HUES6 (cell line): ENCODE measurements at regions not wholly inside any gene's neighbourhood (a gene's known extent, or its start where the extent isn't known, plus 50 kb on each side); places are given as distances from the start of the nearest gene placed in this dataset.

Experiments
- H3K27ac ChIP-seq: 2 replicates; pipeline ENCODE4 v1.7.0; 2013; ENCODE audit warnings: low read depth, mild to moderate bottlenecking, low read length, inconsistent platforms
- H3K27me3 ChIP-seq: 2 replicates; pipeline ENCODE4 v1.6.1; 2013; ENCODE audit warnings: low read length; ENCODE audit not compliant: control insufficient read depth, insufficient read depth
- H3K36me3 ChIP-seq: 2 replicates; pipeline ENCODE4 v1.6.1; 2013; ENCODE audit warnings: low read length; ENCODE audit not compliant: control insufficient read depth, insufficient read depth
- H3K4me1 ChIP-seq: 2 replicates; pipeline ENCODE4 v1.6.1; 2013; ENCODE audit warnings: low read length; ENCODE audit not compliant: control insufficient read depth, insufficient read depth
- H3K4me3 ChIP-seq: 2 replicates; pipeline ENCODE4 v1.5.1; 2013; ENCODE audit warnings: low read depth, low read length
- H3K9ac ChIP-seq: one replicate; pipeline ENCODE4 v1.6.1; 2013; ENCODE audit warnings: mild to moderate bottlenecking, low read length
- H3K9me3 ChIP-seq: 2 replicates; pipeline ENCODE4 v1.6.1; 2013; ENCODE audit warnings: low read depth, low read length; ENCODE audit not compliant: control insufficient read depth, insufficient read depth

GRCh38 chr9:589723-590122 lies 251.8 kb upstream of the DMRT1 start:
- Histone ChIP-seq H3K9ac (no peak overlapping the region), H3K4me1 (peaks cover 19% of the 10 kb centered on the region; the same call in 1 of the 2 replicates), H3K27me3 (no peaks in the 10 kb centered on the region), H3K4me3 (no peak overlapping the region), H3K36me3 (no peaks in the 10 kb centered on the region), H3K9me3 (0 out of 2 replicates have a peak, but pooled peaks cover 3% of the 10 kb centered on the region), H3K27ac (no peak overlapping the region)

GRCh38 chr9:591292-591691 lies 250.2 kb upstream of the DMRT1 start:
- no peak overlapping the region for H3K9ac ChIP-seq
- no peaks in the 10 kb centered on the region for H3K36me3 ChIP-seq
- no peak overlapping the region for H3K27ac ChIP-seq
- H3K9me3 ChIP-seq: 0 out of 2 replicates have a peak, but pooled peaks cover 3% of the 10 kb centered on the region
- H3K4me3 ChIP-seq: no peak overlapping the region
- no peaks in the 10 kb centered on the region for H3K27me3 ChIP-seq
- H3K4me1 ChIP-seq: peaks cover 19% of the 10 kb centered on the region; the same call in 1 of the 2 replicates

- peaks cover 19% of the 10 kb centered on the region; the same call in 1 of the 2 replicates for H3K4me1 ChIP-seq
- H3K36me3 ChIP-seq: no peaks in the 10 kb centered on the region
- 0 out of 2 replicates have a peak, but pooled peaks cover 3% of the 10 kb centered on the region for H3K9me3 ChIP-seq
- no peak overlapping the region for H3K4me3 ChIP-seq
- H3K27ac ChIP-seq: no peak overlapping the region
- H3K9ac ChIP-seq: no peak overlapping the region
- H3K27me3 ChIP-seq: no peaks in the 10 kb centered on the region
Measured at GRCh38 chr9:592225-592624, 249.3 kb upstream of the DMRT1 start.

GRCh38 chr9:592733-593132 lies 248.8 kb upstream of the DMRT1 start:
- Histone ChIP-seq H3K27me3 (no peaks in the 10 kb centered on the region), H3K4me3 (no peak overlapping the region), H3K4me1 (peaks cover 19% of the 10 kb centered on the region; the same call in 1 of the 2 replicates), H3K36me3 (no peaks in the 10 kb centered on the region), H3K27ac (no peak overlapping the region), H3K9me3 (0 out of 2 replicates have a peak, but pooled peaks cover 3% of the 10 kb centered on the region), H3K9ac (no peak overlapping the region)

GRCh38 chr9:593809-594208 lies 247.7 kb upstream of the DMRT1 start:
- H3K4me1 ChIP-seq: peaks cover 19% of the 10 kb centered on the region; the same call in 1 of the 2 replicates
- no peak overlapping the region for H3K9ac ChIP-seq
- H3K27me3 ChIP-seq: no peaks in the 10 kb centered on the region
- H3K9me3 ChIP-seq: 0 out of 2 replicates have a peak, but pooled peaks cover 3% of the 10 kb centered on the region
- no peaks in the 10 kb centered on the region for H3K36me3 ChIP-seq
- H3K4me3 ChIP-seq: no peak overlapping the region
- no peak overlapping the region for H3K27ac ChIP-seq

- Histone ChIP-seq H3K9ac (no peak overlapping the region), H3K9me3 (no peaks in the 10 kb centered on the region), H3K27ac (no peak overlapping the region), H3K4me3 (no peak overlapping the region), H3K27me3 (no peaks in the 10 kb centered on the region), H3K36me3 (no peaks in the 10 kb centered on the region), H3K4me1 (peaks cover 8% of the 10 kb centered on the region; the same call in 1 of the 2 replicates)
Measured at GRCh38 chr9:596703-597102, 244.8 kb upstream of the DMRT1 start.

- Histone ChIP-seq H3K4me3 (no peak overlapping the region), H3K27ac (no peak overlapping the region), H3K27me3 (no peaks in the 10 kb centered on the region), H3K9ac (no peak overlapping the region), H3K36me3 (no peaks in the 10 kb centered on the region), H3K9me3 (no peaks in the 10 kb centered on the region), H3K4me1 (no peaks in the 10 kb centered on the region)
Measured at GRCh38 chr9:600006-600405, 241.5 kb upstream of the DMRT1 start.

GRCh38 chr9:602716-603115 lies 238.8 kb upstream of the DMRT1 start:
- Histone ChIP-seq H3K9ac (no peak overlapping the region), H3K36me3 (no peaks in the 10 kb centered on the region), H3K4me3 (no peak overlapping the region), H3K27me3 (no peaks in the 10 kb centered on the region), H3K9me3 (no peaks in the 10 kb centered on the region), H3K27ac (no peak overlapping the region), H3K4me1 (no peaks in the 10 kb centered on the region)

GRCh38 chr9:603126-603525 lies 238.4 kb upstream of the DMRT1 start:
- H3K9me3 ChIP-seq: no peaks in the 10 kb centered on the region
- no peaks in the 10 kb centered on the region for H3K4me1 ChIP-seq
- no peak overlapping the region for H3K4me3 ChIP-seq
- no peaks in the 10 kb centered on the region for H3K36me3 ChIP-seq
- no peak overlapping the region for H3K9ac ChIP-seq
- H3K27me3 ChIP-seq: no peaks in the 10 kb centered on the region
- H3K27ac ChIP-seq: no peak overlapping the region

- Histone ChIP-seq H3K9me3 (no peaks in the 10 kb centered on the region), H3K27me3 (no peaks in the 10 kb centered on the region), H3K9ac (no peak overlapping the region), H3K4me3 (no peak overlapping the region), H3K27ac (no peak overlapping the region), H3K4me1 (no peaks in the 10 kb centered on the region), H3K36me3 (no peaks in the 10 kb centered on the region)
Measured at GRCh38 chr9:607417-607816, 234.1 kb upstream of the DMRT1 start.

- H3K9me3 ChIP-seq: no peaks in the 10 kb centered on the region
- H3K27me3 ChIP-seq: no peaks in the 10 kb centered on the region
- no peak overlapping the region for H3K9ac ChIP-seq
- H3K27ac ChIP-seq: no peak overlapping the region
- no peaks in the 10 kb centered on the region for H3K36me3 ChIP-seq
- H3K4me3 ChIP-seq: no peak overlapping the region
- H3K4me1 ChIP-seq: peaks cover 9% of the 10 kb centered on the region; the same call in 1 of the 2 replicates
Measured at GRCh38 chr9:613771-614347, 227.6 kb upstream of the DMRT1 start.
